Retinal pigment epithelial cell (primary cell): ENCODE measurements at regions not wholly inside any gene's neighbourhood (a gene's known extent, or its start where the extent isn't known, plus 50 kb on each side); places are given as distances from the start of the nearest gene placed in this dataset.
"Not testable (repeated sequence)": the region's sequence is repeated elsewhere in the genome, so short reads cannot be mapped to it uniquely, and the experiment has no call there.

Experiments used
- DNase-seq: peaks from one replicate; pipeline ENCODE4 v3.0.0-alpha.2; 2010; ENCODE audit warnings: low read depth
- H3K4me3 ChIP-seq: 2 replicates; pipeline ENCODE4 v1.5.1; 2011; ENCODE audit warnings: mild to moderate bottlenecking, low read length, control low read depth, moderate library complexity
- CTCF ChIP-seq: conservative IDR thresholded peaks from 2 replicates; pipeline ENCODE4 v1.5.1; 2011; ENCODE audit warnings: low read depth, low read length, control low read depth, inconsistent platforms

GRCh38 chr3:153357436-153357835, 195.4 kb downstream of the RAP2B start:
- TF ChIP-seq CTCF, result no peak
- DNase-seq, result no peak
- no peak overlapping the region for H3K4me3 ChIP-seq

- H3K4me3 ChIP-seq, result no peak overlapping the region
- no peak for TF ChIP-seq CTCF
These were observed 207.7 kb downstream of the RAP2B start for GRCh38 chr3:153369561-153370374.

GRCh38 chr3:153370680-153371079, 208.7 kb downstream of the RAP2B start:
- DNase-seq, result no peak
- H3K4me3 ChIP-seq, result no peak overlapping the region
- TF ChIP-seq CTCF, result no peak

More at GRCh38 chr3:153369561-153370374, 207.7 kb downstream of the RAP2B start:
- no peak for DNase-seq

DNA sequence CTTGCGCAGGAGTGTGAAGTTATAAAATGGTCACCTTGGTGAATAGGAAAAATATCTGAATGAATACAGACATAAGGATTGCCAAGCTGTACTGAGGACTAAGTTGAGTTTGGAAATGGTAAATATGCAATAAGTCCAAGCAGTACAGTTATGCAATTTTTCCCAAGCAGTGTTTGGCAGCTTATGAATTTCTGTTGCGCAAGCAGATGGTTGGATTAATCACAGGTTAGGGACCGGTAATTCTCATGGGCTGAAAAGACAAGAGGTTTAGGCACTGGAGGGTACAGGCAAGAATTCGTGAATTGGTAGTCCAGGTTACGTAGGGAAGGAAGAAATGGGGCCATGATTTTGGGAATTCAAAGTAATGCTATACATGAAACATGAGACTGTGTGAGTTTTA, 210.3 kb downstream of the RAP2B start:
- DNase-seq, result peak; percentile 61
- TF ChIP-seq CTCF, result no peak
- H3K4me3 ChIP-seq, result no peak overlapping the region

DNA sequence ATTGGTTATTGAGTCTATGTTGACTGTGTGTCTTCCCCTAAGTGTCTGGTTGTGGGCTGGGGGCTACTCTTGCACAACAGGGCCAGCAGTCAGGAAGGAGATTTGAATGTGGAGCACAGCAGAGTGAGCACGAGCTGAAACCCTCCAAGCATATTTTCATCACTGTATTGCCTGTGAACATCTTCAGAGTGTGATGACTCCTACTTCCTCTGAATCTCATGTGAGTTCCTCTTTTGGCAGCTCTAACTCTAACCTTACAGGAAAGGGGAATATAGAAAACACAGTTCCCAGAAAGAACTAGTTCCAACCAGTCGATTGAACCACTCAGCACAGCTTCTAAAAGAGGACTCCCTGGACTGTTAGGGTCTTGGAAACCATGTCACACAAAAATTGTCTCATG, 211.6 kb downstream of the RAP2B start:
- TF ChIP-seq CTCF, result no peak
- no peak for DNase-seq

GRCh38 chr3:153378366-153378765, 216.3 kb downstream of the RAP2B start:
- DNase-seq, H3K4me3 ChIP-seq: not testable (repeated sequence)

More for the DNA sequence above, 211.6 kb downstream of the RAP2B start:
- no peak overlapping the region for H3K4me3 ChIP-seq

- no peak for TF ChIP-seq CTCF
- no peak overlapping the region for H3K4me3 ChIP-seq
- DNase-seq, result no peak
These were observed 217.5 kb downstream of the RAP2B start for GRCh38 chr3:153379516-153379915.
